Left ventricle myocardium inferior (tissue), 1 donor: ENCODE measurements at regions not wholly inside any gene's neighbourhood (a gene's known extent, or its start where the extent isn't known, plus 50 kb on each side); places are given as distances from the start of the nearest gene placed in this dataset.

Source experiments
- DNase-seq: peaks from one replicate; pipeline ENCODE4 v3.0.0-alpha.2; 2020
- H3K27ac ChIP-seq: fragments of 200-600 bp; replicated peaks from 2 replicates; pipeline ENCODE4 v1.8.0; 2021
- H3K27me3 ChIP-seq: fragments of 200-600 bp; 2 replicates; pipeline ENCODE4 v1.8.0; 2021; ENCODE audit warnings: low read depth
- H3K36me3 ChIP-seq: fragments of 200-600 bp; 2 replicates; pipeline ENCODE4 v1.8.0; 2021
- H3K4me1 ChIP-seq: fragments of 200-600 bp; 2 replicates; pipeline ENCODE4 v1.8.0; 2021
- H3K4me3 ChIP-seq: fragments of 200-600 bp; 2 replicates; pipeline ENCODE4 v1.8.0; 2021; ENCODE audit warnings: mild to moderate bottlenecking, moderate library complexity
- H3K9me3 ChIP-seq: fragments of 200-600 bp; replicated peaks from 2 replicates; pipeline ENCODE4 v1.8.0; 2021
- intact Hi-C: fragments of 100-400 bp; cut with micrococcal nuclease; formaldehyde crosslinking; loops from one replicate; pipeline ENCODE4 v1.11.0; 2022
- TF ChIP-seq, protein P1 (sequence below): fragments of 200-600 bp; IDR thresholded peaks from 2 replicates; pipeline ENCODE4 v1.8.0; 2021; ENCODE audit warnings: antibody characterized with exemption, mild to moderate bottlenecking, borderline replicate concordance
- donor health status: DM: no; HTN: yes; CAD: no; lungs with severe emphysema.

- H3K4me3 ChIP-seq, result no peak overlapping the region
- H3K9me3 ChIP-seq, result no peaks in the 10 kb centered on the region
- no peaks in the 10 kb centered on the region for H3K27me3 ChIP-seq
- intact Hi-C loops, result no loop called here
- TF ChIP-seq, protein P1, sequence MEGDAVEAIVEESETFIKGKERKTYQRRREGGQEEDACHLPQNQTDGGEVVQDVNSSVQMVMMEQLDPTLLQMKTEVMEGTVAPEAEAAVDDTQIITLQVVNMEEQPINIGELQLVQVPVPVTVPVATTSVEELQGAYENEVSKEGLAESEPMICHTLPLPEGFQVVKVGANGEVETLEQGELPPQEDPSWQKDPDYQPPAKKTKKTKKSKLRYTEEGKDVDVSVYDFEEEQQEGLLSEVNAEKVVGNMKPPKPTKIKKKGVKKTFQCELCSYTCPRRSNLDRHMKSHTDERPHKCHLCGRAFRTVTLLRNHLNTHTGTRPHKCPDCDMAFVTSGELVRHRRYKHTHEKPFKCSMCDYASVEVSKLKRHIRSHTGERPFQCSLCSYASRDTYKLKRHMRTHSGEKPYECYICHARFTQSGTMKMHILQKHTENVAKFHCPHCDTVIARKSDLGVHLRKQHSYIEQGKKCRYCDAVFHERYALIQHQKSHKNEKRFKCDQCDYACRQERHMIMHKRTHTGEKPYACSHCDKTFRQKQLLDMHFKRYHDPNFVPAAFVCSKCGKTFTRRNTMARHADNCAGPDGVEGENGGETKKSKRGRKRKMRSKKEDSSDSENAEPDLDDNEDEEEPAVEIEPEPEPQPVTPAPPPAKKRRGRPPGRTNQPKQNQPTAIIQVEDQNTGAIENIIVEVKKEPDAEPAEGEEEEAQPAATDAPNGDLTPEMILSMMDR, result no peak
- no peak overlapping the region for H3K27ac ChIP-seq
- no peaks in the 10 kb centered on the region for H3K36me3 ChIP-seq
- peaks cover 21% of the 10 kb centered on the region for H3K4me1 ChIP-seq
- DNase-seq, result no peak
Observed at GRCh38 chr2:136250131-136250530, 132.2 kb upstream of the CXCR4 start.

- H3K36me3 ChIP-seq, result no peaks in the 10 kb centered on the region
- no peak overlapping the region for H3K27ac ChIP-seq
- no peaks in the 10 kb centered on the region for H3K27me3 ChIP-seq
- no peaks in the 10 kb centered on the region for H3K9me3 ChIP-seq
- H3K4me3 ChIP-seq, result no peak overlapping the region
- TF ChIP-seq, protein P1, result no peak
- H3K4me1 ChIP-seq, result peaks cover 21% of the 10 kb centered on the region
- DNase-seq, result no peak
- intact Hi-C loops, result no loop called here
Observed at GRCh38 chr2:136248907-136249306, 131.0 kb upstream of the CXCR4 start.

DNA sequence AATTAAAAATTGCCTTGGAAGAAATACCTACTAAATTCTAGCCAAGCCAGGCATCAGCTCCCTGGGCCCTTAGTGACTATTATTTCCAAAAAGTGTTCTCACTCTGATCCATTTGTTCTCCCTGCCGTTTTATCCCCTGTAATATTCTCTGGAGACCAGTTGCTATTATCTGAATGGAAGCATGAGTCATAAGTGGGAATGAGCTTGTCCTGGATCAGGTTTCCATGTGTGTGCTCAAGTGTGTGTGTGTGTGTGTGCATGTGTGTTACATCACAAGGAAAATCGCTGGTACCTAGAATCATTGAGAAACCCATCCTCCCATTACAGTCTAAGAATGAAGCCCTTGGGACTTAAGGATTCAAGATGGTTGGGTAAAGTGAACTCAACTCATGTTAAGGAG is 130.3 kb upstream of the CXCR4 start:
- peak overlapping the region; percentile 38 for H3K27ac ChIP-seq
- TF ChIP-seq, protein P1, result no peak
- no peaks in the 10 kb centered on the region for H3K9me3 ChIP-seq

GRCh38 chr2:136247204-136247950 is 129.4 kb upstream of the CXCR4 start:
- no peak overlapping the region for H3K4me3 ChIP-seq
- H3K27ac ChIP-seq, result peak overlapping the region; percentile 38
- TF ChIP-seq, protein P1, result no peak
- no peaks in the 10 kb centered on the region for H3K9me3 ChIP-seq
- intact Hi-C loops, result no loop called here
- no peaks in the 10 kb centered on the region for H3K36me3 ChIP-seq
- peaks cover 21% of the 10 kb centered on the region for H3K4me1 ChIP-seq
- DNase-seq, result no peak
- H3K27me3 ChIP-seq, result no peaks in the 10 kb centered on the region

More for the DNA sequence above, 130.3 kb upstream of the CXCR4 start:
- H3K36me3 ChIP-seq, result no peaks in the 10 kb centered on the region
- H3K4me3 ChIP-seq, result no peak overlapping the region
- intact Hi-C loops, result no loop called here
- peaks cover 21% of the 10 kb centered on the region for H3K4me1 ChIP-seq
- DNase-seq, result no peak
- no peaks in the 10 kb centered on the region for H3K27me3 ChIP-seq

DNA sequence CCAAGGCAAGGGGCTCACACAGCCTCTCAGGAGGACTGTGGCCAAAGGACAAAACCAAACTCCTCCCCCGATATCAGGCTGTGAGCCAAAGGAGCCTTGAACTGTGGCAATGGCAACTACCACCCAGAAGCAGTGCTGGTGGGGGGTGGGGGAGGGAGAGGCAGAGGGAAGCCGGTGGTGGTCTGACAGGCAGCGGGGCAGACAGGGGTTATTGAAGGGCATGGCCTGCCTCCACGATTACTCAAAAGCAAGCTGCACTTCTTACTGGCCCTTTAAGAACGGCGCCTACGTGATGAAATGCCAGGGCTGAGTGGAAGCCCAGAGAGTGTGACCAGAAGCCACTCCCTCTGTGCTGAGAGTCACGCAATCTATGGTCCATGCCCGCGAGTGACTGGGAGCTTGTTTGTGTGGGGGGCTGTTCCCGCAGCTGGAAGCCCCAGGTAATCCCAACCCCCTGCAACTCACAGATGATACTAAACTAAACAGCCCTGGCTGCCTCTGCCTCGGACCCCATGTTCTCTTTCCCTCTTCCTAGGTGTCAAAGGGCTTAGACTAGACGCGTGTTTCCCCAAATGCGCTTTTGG is 128.2 kb upstream of the CXCR4 start:
- H3K9me3 ChIP-seq, result no peaks in the 10 kb centered on the region
- H3K36me3 ChIP-seq, result no peaks in the 10 kb centered on the region
- TF ChIP-seq, protein P1, result no peak
- no peak for DNase-seq
- peaks cover 20% of the 10 kb centered on the region for H3K4me1 ChIP-seq
- no peak overlapping the region for H3K27ac ChIP-seq
- no peaks in the 10 kb centered on the region for H3K27me3 ChIP-seq
- peak overlapping the region; percentile 42 for H3K4me3 ChIP-seq
- intact Hi-C loops, result no loop called here
